PC-3 (cell line): ENCODE measurements at regions not wholly inside any gene's neighbourhood (a gene's known extent, or its start where the extent isn't known, plus 50 kb on each side); places are given as distances from the start of the nearest gene placed in this dataset.

ENCODE experiments used
- ATAC-seq: fragments of 200-7000 bp; cut with Tn5 transposase; 2 replicates; pipeline ENCODE4 v1.9.1; 2020; ENCODE audit warnings: mild to moderate bottlenecking, moderate library complexity
- BruUV-seq: library from RNA; stranded (reverse); fragments of 400-500 nt; replicated peaks from 2 replicates; lab custom pipeline; 2021; lab: Mats Ljungman, UMichigan
- CTCF ChIA-PET: fragments of 300-600 bp; sonication (Branson Sonifier 250); formaldehyde crosslinking; loops from one replicate; lab custom pipeline; 2022; ENCODE audit warnings: antibody characterized with exemption; lab: Charles Lee
- POLR2A ChIA-PET: fragments of 300-600 bp; sonication (Branson Sonifier 250); formaldehyde crosslinking; loops from one replicate; lab custom pipeline; 2022; ENCODE audit warnings: antibody characterized with exemption; ENCODE audit not compliant: unreplicated experiment; lab: Charles Lee
- DNase-seq: peaks from one replicate; pipeline ENCODE4 v3.0.0-alpha.2; 2015
- H2AFZ ChIP-seq: fragments of 300-600 bp; sonication (generic); 2 replicates; pipeline ENCODE4 v1.6.0; 2016; ENCODE audit warnings: antibody characterized with exemption, low read length
- H3F3A ChIP-seq: fragments of 300-600 bp; sonication (generic); one replicate; pipeline ENCODE4 v1.6.0; 2017; ENCODE audit warnings: antibody characterized with exemption, low read length, control low read depth, mild to moderate bottlenecking; ENCODE audit not compliant: unreplicated experiment
- H3K27ac ChIP-seq: fragments of 300-600 bp; sonication (generic); 2 replicates; pipeline ENCODE4 v1.5.1; 2016; ENCODE audit warnings: mild to moderate bottlenecking, low read length
- H3K27me3 ChIP-seq: fragments of 300-600 bp; sonication (generic); 2 replicates; pipeline ENCODE4 v1.6.1; 2016; ENCODE audit warnings: low read length, mixed read lengths
- H3K36me3 ChIP-seq: fragments of 300-600 bp; sonication (generic); 2 replicates; pipeline ENCODE4 v1.6.1; 2016; ENCODE audit warnings: low read depth, mixed run types, low read length, mixed read lengths
- H3K4me1 ChIP-seq: fragments of 300-600 bp; sonication (generic); 2 replicates; pipeline ENCODE4 v1.5.1; 2016; ENCODE audit warnings: low read length; ENCODE audit not compliant: insufficient read depth
- H3K4me2 ChIP-seq: fragments of 300-600 bp; sonication (generic); 2 replicates; pipeline ENCODE4 v1.6.0; 2016; ENCODE audit warnings: low read length
- H3K4me3 ChIP-seq: fragments of 300-600 bp; sonication (generic); 2 replicates; pipeline ENCODE4 v1.5.1; 2016; ENCODE audit warnings: mild to moderate bottlenecking, low read length, mixed read lengths
- H3K79me2 ChIP-seq: fragments of 300-600 bp; sonication (generic); 2 replicates; pipeline ENCODE4 v1.6.1; 2017; ENCODE audit warnings: low read length, mixed read lengths
- H3K9ac ChIP-seq: fragments of 300-600 bp; sonication (generic); 2 replicates; pipeline ENCODE4 v1.6.0; 2016; ENCODE audit warnings: mild to moderate bottlenecking, low read length
- H3K9me2 ChIP-seq: fragments of 300-600 bp; sonication (generic); replicated peaks from 2 replicates; pipeline ENCODE4 v1.6.1; 2016; ENCODE audit warnings: mixed run types, low read length, mixed read lengths
- H3K9me3 ChIP-seq: fragments of 300-600 bp; sonication (generic); 2 replicates; pipeline ENCODE4 v1.6.1; 2016; ENCODE audit warnings: low read length, mixed read lengths
- H4K20me1 ChIP-seq: fragments of 300-600 bp; sonication (generic); 2 replicates; pipeline ENCODE4 v1.6.1; 2016; ENCODE audit warnings: low read length, mixed read lengths
- EZH2 ChIP-seq: fragments of 300-600 bp; sonication (generic); IDR thresholded peaks from one replicate; pipeline ENCODE4 v1.6.1; 2017; ENCODE audit warnings: antibody characterized with exemption, mild to moderate bottlenecking, low read length; ENCODE audit not compliant: unreplicated experiment
- EZH2phosphoT487 ChIP-seq: fragments of 300-600 bp; sonication (generic); IDR thresholded peaks from 2 replicates; pipeline ENCODE4 v1.6.1; 2018; ENCODE audit warnings: mild to moderate bottlenecking, antibody characterized with exemption, low read length, borderline replicate concordance
- intact Hi-C: fragments of 100-400 bp; cut with micrococcal nuclease; formaldehyde crosslinking; loops from 2 replicates; pipeline ENCODE4 v1.9.0; 2023
- TF ChIP-seq, protein P1 (sequence below): fragments of 300-600 bp; sonication (generic); conservative IDR thresholded peaks from 2 replicates; pipeline ENCODE4 v1.5.1; 2017; ENCODE audit warnings: antibody characterized with exemption, low read depth, mild to moderate bottlenecking, low read length

DNA sequence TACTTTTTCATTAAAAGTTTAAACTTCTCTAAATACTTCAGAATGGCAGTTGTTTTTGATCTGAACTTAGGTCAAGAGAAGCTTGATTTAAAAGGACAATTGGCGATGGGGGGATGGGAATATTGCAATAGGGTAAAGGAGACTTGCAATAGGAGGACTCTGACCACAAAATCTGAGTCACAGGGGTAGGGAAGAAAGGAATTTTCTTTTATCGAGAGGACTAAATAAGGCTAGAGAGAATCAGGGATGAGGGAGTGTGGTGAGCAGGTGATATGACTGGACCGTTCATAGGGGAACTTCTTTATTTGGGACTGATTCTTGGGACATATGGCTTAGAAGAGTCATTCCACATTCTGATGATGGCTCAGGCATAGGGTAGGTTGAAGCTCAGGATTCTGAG, 1260.2 kb downstream of the ADGRL3 start:
- H3K27ac ChIP-seq: peak overlapping the region; percentile 55
- ChIA-PET POLR2A (no interaction called here), CTCF (no interaction called here)
- peaks cover 40% of the 10 kb centered on the region for H3K4me1 ChIP-seq
- ATAC-seq (peak; percentile 80), DNase-seq (peak; percentile 97)
- H3K79me2 ChIP-seq: no peaks in the 10 kb centered on the region
- H3K9me3 ChIP-seq: no peaks in the 10 kb centered on the region
- H3F3A ChIP-seq: no peaks in the 10 kb centered on the region
- no peak overlapping the region for H3K4me3 ChIP-seq
- no peaks in the 10 kb centered on the region for H3K36me3 ChIP-seq
- intact Hi-C loops: no loop called here
- H3K27me3 ChIP-seq: no peaks in the 10 kb centered on the region
- H3K9ac ChIP-seq: no peak overlapping the region
- TF ChIP-seq, protein P1, sequence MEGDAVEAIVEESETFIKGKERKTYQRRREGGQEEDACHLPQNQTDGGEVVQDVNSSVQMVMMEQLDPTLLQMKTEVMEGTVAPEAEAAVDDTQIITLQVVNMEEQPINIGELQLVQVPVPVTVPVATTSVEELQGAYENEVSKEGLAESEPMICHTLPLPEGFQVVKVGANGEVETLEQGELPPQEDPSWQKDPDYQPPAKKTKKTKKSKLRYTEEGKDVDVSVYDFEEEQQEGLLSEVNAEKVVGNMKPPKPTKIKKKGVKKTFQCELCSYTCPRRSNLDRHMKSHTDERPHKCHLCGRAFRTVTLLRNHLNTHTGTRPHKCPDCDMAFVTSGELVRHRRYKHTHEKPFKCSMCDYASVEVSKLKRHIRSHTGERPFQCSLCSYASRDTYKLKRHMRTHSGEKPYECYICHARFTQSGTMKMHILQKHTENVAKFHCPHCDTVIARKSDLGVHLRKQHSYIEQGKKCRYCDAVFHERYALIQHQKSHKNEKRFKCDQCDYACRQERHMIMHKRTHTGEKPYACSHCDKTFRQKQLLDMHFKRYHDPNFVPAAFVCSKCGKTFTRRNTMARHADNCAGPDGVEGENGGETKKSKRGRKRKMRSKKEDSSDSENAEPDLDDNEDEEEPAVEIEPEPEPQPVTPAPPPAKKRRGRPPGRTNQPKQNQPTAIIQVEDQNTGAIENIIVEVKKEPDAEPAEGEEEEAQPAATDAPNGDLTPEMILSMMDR: no peak
- TF ChIP-seq EZH2phosphoT487 (no peak), EZH2 (no peak)
- BruUV-seq: no TSS peak
- H2AFZ ChIP-seq: peak overlapping the region; percentile 16
- H4K20me1 ChIP-seq: no peaks in the 10 kb centered on the region
- peak overlapping the region; percentile 49 for H3K4me2 ChIP-seq
- no peaks in the 10 kb centered on the region for H3K9me2 ChIP-seq

- H3K79me2 ChIP-seq: no peaks in the 10 kb centered on the region
- no peaks in the 10 kb centered on the region for H4K20me1 ChIP-seq
- ChIA-PET POLR2A (interaction anchor here (0.5 kb wide), 1 partner anchor 1470 kb away, joined by 7 read pairs; no protein-coding TSS in a partner anchor), CTCF (interaction anchor here (0.6 kb wide), 1 partner anchor 627 kb away, joined by 4 read pairs; no protein-coding TSS in a partner anchor)
- H3K9me3 ChIP-seq: no peaks in the 10 kb centered on the region
- no peaks in the 10 kb centered on the region for H3K36me3 ChIP-seq
- peaks cover 40% of the 10 kb centered on the region for H3K4me1 ChIP-seq
- peak overlapping the region; percentile 65 for H3K27ac ChIP-seq
- H3K9me2 ChIP-seq: no peaks in the 10 kb centered on the region
- DNase-seq (peak; percentile 84), ATAC-seq (peak; percentile 79)
- H3K9ac ChIP-seq: peak overlapping the region; percentile 31
- H3K4me2 ChIP-seq: peak overlapping the region; percentile 48
- TF ChIP-seq EZH2phosphoT487: no peak
- no peak for TF ChIP-seq EZH2
- TF ChIP-seq, protein P1: no peak
- BruUV-seq: no TSS peak
- no peaks in the 10 kb centered on the region for H3K27me3 ChIP-seq
- H3K4me3 ChIP-seq: peak overlapping the region; percentile 8; the same call in 1 of the 2 replicates
- peak overlapping the region; percentile 57 for H2AFZ ChIP-seq
- H3F3A ChIP-seq: no peaks in the 10 kb centered on the region
- intact Hi-C loops: no loop called here
Observed at GRCh38 chr4:62457356-62457755, 1257.2 kb downstream of the ADGRL3 start.

GRCh38 chr4:62455871-62456270, 1255.7 kb downstream of the ADGRL3 start:
- no peaks in the 10 kb centered on the region for H3K79me2 ChIP-seq
- ATAC-seq (no peak), DNase-seq (peak; percentile 24)
- H2AFZ ChIP-seq: no peak overlapping the region
- no peaks in the 10 kb centered on the region for H4K20me1 ChIP-seq
- ChIA-PET POLR2A (no interaction called here), CTCF (no interaction called here)
- TF ChIP-seq EZH2 (no peak), EZH2phosphoT487 (no peak)
- TF ChIP-seq, protein P1: no peak
- intact Hi-C loops: no loop called here
- no peak overlapping the region for H3K4me2 ChIP-seq
- H3K36me3 ChIP-seq: no peaks in the 10 kb centered on the region
- H3K27ac ChIP-seq: no peak overlapping the region
- no peaks in the 10 kb centered on the region for H3K27me3 ChIP-seq
- H3F3A ChIP-seq: no peaks in the 10 kb centered on the region
- H3K9me2 ChIP-seq: no peaks in the 10 kb centered on the region
- H3K9ac ChIP-seq: no peak overlapping the region
- no TSS peak for BruUV-seq
- peaks cover 38% of the 10 kb centered on the region for H3K4me1 ChIP-seq
- H3K4me3 ChIP-seq: no peak overlapping the region
- H3K9me3 ChIP-seq: no peaks in the 10 kb centered on the region
